ENCODE measurements at regions not wholly inside any gene's neighbourhood (a gene's known extent, or its start where the extent isn't known, plus 50 kb on each side); places are given as distances from the start of the nearest gene placed in this dataset.

DNA sequence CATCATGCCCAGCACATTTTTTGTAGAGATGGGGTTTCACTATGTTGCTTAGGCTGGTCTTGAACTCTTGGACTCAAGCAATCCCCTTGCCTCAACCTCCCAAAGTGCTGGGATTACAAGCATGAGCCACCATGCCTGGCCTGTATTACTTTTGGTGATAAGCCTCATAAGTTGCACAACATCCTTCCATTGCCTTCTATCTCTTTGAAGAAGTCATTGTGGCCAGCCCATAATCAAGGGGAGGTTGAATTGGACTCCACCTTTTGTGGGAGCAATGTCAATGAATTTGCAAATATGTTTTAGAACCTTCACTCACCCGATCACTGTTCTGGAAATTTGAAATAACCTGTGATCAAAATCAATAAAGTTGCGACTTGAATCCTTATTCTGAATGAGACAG lies 104.3 kb upstream of the CLINT1 start:
- TF ChIP-seq, protein P1, sequence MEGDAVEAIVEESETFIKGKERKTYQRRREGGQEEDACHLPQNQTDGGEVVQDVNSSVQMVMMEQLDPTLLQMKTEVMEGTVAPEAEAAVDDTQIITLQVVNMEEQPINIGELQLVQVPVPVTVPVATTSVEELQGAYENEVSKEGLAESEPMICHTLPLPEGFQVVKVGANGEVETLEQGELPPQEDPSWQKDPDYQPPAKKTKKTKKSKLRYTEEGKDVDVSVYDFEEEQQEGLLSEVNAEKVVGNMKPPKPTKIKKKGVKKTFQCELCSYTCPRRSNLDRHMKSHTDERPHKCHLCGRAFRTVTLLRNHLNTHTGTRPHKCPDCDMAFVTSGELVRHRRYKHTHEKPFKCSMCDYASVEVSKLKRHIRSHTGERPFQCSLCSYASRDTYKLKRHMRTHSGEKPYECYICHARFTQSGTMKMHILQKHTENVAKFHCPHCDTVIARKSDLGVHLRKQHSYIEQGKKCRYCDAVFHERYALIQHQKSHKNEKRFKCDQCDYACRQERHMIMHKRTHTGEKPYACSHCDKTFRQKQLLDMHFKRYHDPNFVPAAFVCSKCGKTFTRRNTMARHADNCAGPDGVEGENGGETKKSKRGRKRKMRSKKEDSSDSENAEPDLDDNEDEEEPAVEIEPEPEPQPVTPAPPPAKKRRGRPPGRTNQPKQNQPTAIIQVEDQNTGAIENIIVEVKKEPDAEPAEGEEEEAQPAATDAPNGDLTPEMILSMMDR (IDR thresholded peaks at IDR 0.05; ENCODE audit: low read length) = no peak
- no peak for TF ChIP-seq EZH2 (IDR thresholded peaks at IDR 0.05; ENCODE audit: borderline replicate concordance, low read length)
